Activated CD8-positive, alpha-beta T cell treated with anti-CD3 and anti-CD28 coated beads, Interleukin-2, amount 10 ng/mL, durations not matched to agents 7 days and 5 days (primary cell): ENCODE measurements at regions not wholly inside any gene's neighbourhood (a gene's known extent, or its start where the extent isn't known, plus 50 kb on each side); places are given as distances from the start of the nearest gene placed in this dataset.

Source experiments
- ATAC-seq: fragments of 150-1000 bp; cut with Tn5 transposase; one replicate; pipeline ENCODE4 v1.10.0; 2021; ENCODE audit warnings: moderate library complexity
- CTCF ChIA-PET: fragments of 350-600 bp; sonication (Branson Sonifier 250); formaldehyde crosslinking; loops from one replicate; lab custom pipeline; 2021; ENCODE audit warnings: antibody characterized with exemption; lab: Charles Lee
- POLR2A ChIA-PET: fragments of 350-600 bp; sonication (Branson Sonifier 250); formaldehyde crosslinking; loops from one replicate; lab custom pipeline; 2021; ENCODE audit warnings: antibody characterized with exemption; lab: Charles Lee
- DNase-seq: peaks from one replicate; pipeline ENCODE4 v3.0.0-alpha.2; 2020
- H3K27ac Mint-ChIP-seq: one replicate; pipeline ENCODE4 v1.8.0; 2021; ENCODE audit warnings: mild to moderate bottlenecking, mixed read lengths
- H3K27me3 Mint-ChIP-seq: one replicate; pipeline ENCODE4 v1.8.0; 2021; ENCODE audit warnings: low read depth, mixed read lengths
- H3K36me3 Mint-ChIP-seq: one replicate; pipeline ENCODE4 v1.8.0; 2021; ENCODE audit warnings: low read depth, mixed read lengths
- H3K4me1 Mint-ChIP-seq: one replicate; pipeline ENCODE4 v1.8.0; 2021; ENCODE audit warnings: low read depth, mixed read lengths
- H3K4me3 Mint-ChIP-seq: one replicate; pipeline ENCODE4 v1.8.0; 2021; ENCODE audit warnings: mild to moderate bottlenecking, mixed read lengths
- H3K9me3 Mint-ChIP-seq: one replicate; pipeline ENCODE4 v1.8.0; 2022; ENCODE audit warnings: mixed read lengths; ENCODE audit not compliant: insufficient read depth

DNA sequence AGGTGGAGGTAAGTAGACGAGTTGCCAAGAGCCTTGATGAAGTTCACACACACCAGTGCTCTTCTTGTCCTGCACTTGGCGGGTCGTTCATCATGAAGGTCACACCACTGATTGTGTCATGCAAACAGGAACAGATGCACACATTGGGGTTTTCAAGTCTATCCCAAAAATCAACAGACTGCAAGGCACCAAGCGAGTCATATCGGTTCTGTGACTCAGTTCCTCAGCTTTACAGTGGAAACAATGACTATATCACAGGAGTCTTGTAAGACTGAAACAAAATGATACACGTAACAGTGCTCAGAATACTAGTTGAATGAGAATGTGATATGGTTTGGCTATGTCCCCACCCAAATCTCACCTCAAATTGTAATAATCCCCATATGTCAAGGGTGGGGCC, 526.9 kb upstream of the ID2 start:
- Mint-ChIP-seq H3K4me3 (no peak overlapping the region), H3K4me1 (peaks cover 25% of the 10 kb centered on the region), H3K27ac (no peak overlapping the region), H3K27me3 (no peaks in the 10 kb centered on the region), H3K9me3 (no peaks in the 10 kb centered on the region), H3K36me3 (peaks cover 5% of the 10 kb centered on the region)
- ATAC-seq (no peak), DNase-seq (no peak)
- ChIA-PET CTCF (no interaction called here), POLR2A (no interaction called here)

- DNase-seq (no peak), ATAC-seq (no peak)
- H3K9me3 Mint-ChIP-seq = no peaks in the 10 kb centered on the region
- H3K4me3 Mint-ChIP-seq = no peak overlapping the region
- peaks cover 5% of the 10 kb centered on the region for H3K36me3 Mint-ChIP-seq
- ChIA-PET CTCF (no interaction called here), POLR2A (interaction anchor here (0.6 kb wide), 1 partner anchor 590 kb away, joined by 3 read pairs; no protein-coding TSS in a partner anchor)
- H3K27me3 Mint-ChIP-seq = no peaks in the 10 kb centered on the region
- peaks cover 17% of the 10 kb centered on the region for H3K4me1 Mint-ChIP-seq
- no peak overlapping the region for H3K27ac Mint-ChIP-seq
Measured at GRCh38 chr2:8157621-8158430, 524.0 kb upstream of the ID2 start.

DNA sequence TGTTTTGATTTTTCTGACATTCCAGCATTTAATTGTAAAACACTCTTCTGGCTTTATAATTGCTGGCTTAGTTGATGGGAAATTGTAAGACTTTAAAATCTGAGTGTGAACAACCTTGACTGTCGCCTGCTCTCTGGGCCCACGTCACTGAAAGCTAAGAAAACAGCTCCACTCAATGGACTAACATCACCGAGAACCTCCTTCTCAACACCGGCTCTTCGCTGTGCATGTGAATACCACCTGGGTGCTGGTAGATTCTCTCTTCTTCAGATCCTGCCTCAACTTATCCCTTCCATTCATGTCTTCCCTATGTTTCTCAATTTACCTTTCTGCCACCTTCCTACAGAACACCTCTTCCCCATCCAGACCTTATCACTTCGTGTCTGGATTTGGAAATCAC, 523.1 kb upstream of the ID2 start:
- CTCF ChIA-PET = no interaction called here
- H3K27ac Mint-ChIP-seq = no peak overlapping the region
- H3K9me3 Mint-ChIP-seq = no peaks in the 10 kb centered on the region
- H3K36me3 Mint-ChIP-seq = peaks cover 5% of the 10 kb centered on the region
- H3K4me3 Mint-ChIP-seq = no peak overlapping the region
- no peaks in the 10 kb centered on the region for H3K27me3 Mint-ChIP-seq
- peaks cover 8% of the 10 kb centered on the region for H3K4me1 Mint-ChIP-seq
- ATAC-seq = no peak
- POLR2A ChIA-PET = interaction anchor here (0.7 kb wide), 1 partner anchor 69 kb away, joined by 6 read pairs; no protein-coding TSS in a partner anchor
- DNase-seq = no peak

DNA sequence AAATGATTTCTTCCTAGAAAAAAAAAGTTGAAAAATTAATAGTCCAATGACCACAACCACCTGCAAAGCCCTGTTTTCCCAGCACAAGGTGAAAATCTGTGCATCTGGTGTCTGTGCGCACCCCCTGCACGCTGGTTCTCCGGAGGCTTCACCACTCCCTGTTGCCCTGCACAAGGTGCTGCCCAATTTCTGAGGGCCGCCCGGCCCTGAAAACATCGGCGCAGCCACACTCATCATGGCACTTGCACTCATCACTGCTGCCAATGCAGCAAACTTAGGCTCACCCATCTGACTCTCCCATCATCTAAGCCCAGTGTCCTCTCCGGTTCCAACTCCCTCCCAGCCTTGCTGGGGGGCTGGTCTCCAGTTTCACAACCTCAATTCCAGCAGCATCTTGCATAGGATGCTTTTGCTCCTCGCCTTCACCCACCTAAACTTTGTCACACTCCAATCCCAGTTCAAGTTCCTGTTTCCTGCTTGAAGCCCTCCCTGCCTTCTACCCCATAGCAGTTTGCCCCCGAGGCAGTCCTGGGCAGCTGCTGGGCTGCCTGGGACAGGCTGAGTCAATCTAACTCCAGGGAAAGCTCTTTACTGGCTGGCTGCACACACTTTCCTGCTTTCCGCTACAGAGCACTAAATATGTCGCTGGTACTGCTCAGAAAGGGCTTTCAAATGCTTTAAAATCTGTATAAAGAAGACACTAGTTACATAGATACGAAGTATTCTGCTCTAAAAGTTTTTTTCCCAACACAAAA, 522.5 kb upstream of the ID2 start:
- DNase-seq (no peak), ATAC-seq (no peak)
- peaks cover 3% of the 10 kb centered on the region for H3K4me1 Mint-ChIP-seq
- POLR2A ChIA-PET = interaction anchor here (0.7 kb wide), 1 partner anchor 68 kb away, joined by 6 read pairs; no protein-coding TSS in a partner anchor
- H3K4me3 Mint-ChIP-seq = no peak overlapping the region
- H3K9me3 Mint-ChIP-seq = no peaks in the 10 kb centered on the region
- CTCF ChIA-PET = no interaction called here
- no peak overlapping the region for H3K27ac Mint-ChIP-seq
- H3K27me3 Mint-ChIP-seq = no peaks in the 10 kb centered on the region
- peaks cover 5% of the 10 kb centered on the region for H3K36me3 Mint-ChIP-seq

DNA sequence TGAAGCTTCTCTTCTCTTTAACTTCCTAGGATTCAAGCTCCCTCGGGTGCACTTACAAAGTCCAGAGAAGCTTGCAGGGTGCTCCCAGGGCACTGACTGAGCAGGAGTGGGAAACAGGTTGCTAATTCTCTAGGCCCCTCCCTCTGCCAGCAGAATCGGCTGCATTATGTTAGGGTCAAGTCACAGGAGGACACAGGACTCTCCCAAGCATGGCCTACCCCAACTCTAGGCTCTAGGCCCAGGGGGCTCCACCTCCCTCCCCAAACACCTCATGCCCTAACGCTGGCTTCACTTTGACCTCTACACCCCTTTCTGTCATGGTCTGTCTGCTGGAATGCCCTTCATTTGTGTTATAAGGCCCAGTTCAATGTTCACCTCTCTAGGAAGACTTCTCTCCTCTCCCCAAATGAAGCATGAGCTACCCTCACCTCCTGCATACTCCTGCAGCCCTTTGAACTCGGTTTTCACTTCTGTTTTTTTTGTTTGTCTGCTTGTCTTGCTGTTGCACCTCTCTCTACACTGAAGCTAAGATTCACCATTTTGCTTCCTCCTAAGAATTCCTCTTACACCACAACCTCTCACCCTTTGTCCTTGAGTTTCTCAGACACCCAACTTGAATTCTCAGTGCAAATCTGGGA, 521.8 kb upstream of the ID2 start:
- ChIA-PET CTCF (no interaction called here), POLR2A (no interaction called here)
- Mint-ChIP-seq H3K4me3 (no peak overlapping the region), H3K27me3 (no peaks in the 10 kb centered on the region), H3K27ac (no peak overlapping the region), H3K36me3 (peaks cover 2% of the 10 kb centered on the region), H3K4me1 (no peaks in the 10 kb centered on the region), H3K9me3 (no peaks in the 10 kb centered on the region)
- DNase-seq (no peak), ATAC-seq (no peak)

DNA sequence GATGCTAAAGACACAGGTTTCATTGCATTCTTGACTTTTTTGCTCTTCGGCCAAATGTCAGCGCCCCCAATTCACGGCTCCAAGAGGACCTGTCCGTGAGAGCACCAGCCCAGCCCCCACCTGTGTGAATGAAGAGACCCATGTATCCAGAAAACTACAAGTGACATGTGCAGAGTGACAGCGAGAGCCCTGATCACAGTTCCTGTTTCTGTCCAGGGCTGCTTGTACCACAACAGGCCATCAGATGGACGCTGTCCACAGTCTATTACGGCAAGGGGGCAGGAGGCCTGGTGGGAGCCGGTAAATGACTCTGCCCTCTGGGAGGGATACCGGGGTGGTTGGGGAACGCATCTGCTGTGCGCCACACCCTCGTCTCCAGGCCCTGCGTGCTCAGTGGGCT, 520.9 kb upstream of the ID2 start:
- no peaks in the 10 kb centered on the region for H3K9me3 Mint-ChIP-seq
- DNase-seq (no peak), ATAC-seq (no peak)
- peaks cover 2% of the 10 kb centered on the region for H3K27me3 Mint-ChIP-seq
- POLR2A ChIA-PET = no interaction called here
- H3K27ac Mint-ChIP-seq = no peak overlapping the region
- no peaks in the 10 kb centered on the region for H3K4me1 Mint-ChIP-seq
- peaks cover 2% of the 10 kb centered on the region for H3K36me3 Mint-ChIP-seq
- CTCF ChIA-PET = no interaction called here
- no peak overlapping the region for H3K4me3 Mint-ChIP-seq

DNA sequence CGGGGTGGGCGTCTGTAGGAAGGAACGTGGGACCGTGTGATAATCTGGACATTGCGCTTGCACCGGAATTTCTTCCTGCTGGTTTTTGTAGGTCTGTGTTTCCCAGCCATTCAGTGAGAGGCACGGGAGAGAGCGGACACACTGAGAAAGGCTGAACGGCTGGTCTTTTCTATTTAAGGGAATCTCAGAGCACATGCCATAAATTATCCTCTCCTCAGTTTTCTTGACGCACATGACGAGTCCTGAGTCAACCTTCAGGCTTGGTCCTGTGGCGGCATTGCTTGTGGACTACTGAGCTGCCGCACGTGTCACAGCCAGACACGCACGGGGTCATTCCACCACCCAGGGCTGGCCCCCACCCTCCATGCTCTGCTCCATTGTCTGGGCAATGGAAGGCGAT, 519.3 kb upstream of the ID2 start:
- H3K36me3 Mint-ChIP-seq = no peaks in the 10 kb centered on the region
- ATAC-seq (no peak), DNase-seq (no peak)
- H3K27ac Mint-ChIP-seq = no peak overlapping the region
- no peaks in the 10 kb centered on the region for H3K4me1 Mint-ChIP-seq
- peaks cover 3% of the 10 kb centered on the region for H3K27me3 Mint-ChIP-seq
- H3K9me3 Mint-ChIP-seq = no peaks in the 10 kb centered on the region
- H3K4me3 Mint-ChIP-seq = no peak overlapping the region
- ChIA-PET CTCF (no interaction called here), POLR2A (no interaction called here)

- H3K4me3 Mint-ChIP-seq = no peak overlapping the region
- peaks cover 3% of the 10 kb centered on the region for H3K27me3 Mint-ChIP-seq
- CTCF ChIA-PET = no interaction called here
- no peaks in the 10 kb centered on the region for H3K36me3 Mint-ChIP-seq
- H3K27ac Mint-ChIP-seq = no peak overlapping the region
- no peak for ATAC-seq
- POLR2A ChIA-PET = no interaction called here
- peaks cover 9% of the 10 kb centered on the region for H3K4me1 Mint-ChIP-seq
- no peak for DNase-seq
- no peaks in the 10 kb centered on the region for H3K9me3 Mint-ChIP-seq
Measured at GRCh38 chr2:8165550-8165949, 516.3 kb upstream of the ID2 start.

GRCh38 chr2:8168022-8168717, 513.7 kb upstream of the ID2 start:
- no peaks in the 10 kb centered on the region for H3K36me3 Mint-ChIP-seq
- ATAC-seq = no peak
- peaks cover 9% of the 10 kb centered on the region for H3K4me1 Mint-ChIP-seq
- ChIA-PET POLR2A (no interaction called here), CTCF (no interaction called here)
- H3K4me3 Mint-ChIP-seq = no peak overlapping the region
- H3K27me3 Mint-ChIP-seq = peaks cover 8% of the 10 kb centered on the region
- peaks cover 6% of the 10 kb centered on the region for H3K9me3 Mint-ChIP-seq
- no peak for DNase-seq
- H3K27ac Mint-ChIP-seq = no peak overlapping the region

DNA sequence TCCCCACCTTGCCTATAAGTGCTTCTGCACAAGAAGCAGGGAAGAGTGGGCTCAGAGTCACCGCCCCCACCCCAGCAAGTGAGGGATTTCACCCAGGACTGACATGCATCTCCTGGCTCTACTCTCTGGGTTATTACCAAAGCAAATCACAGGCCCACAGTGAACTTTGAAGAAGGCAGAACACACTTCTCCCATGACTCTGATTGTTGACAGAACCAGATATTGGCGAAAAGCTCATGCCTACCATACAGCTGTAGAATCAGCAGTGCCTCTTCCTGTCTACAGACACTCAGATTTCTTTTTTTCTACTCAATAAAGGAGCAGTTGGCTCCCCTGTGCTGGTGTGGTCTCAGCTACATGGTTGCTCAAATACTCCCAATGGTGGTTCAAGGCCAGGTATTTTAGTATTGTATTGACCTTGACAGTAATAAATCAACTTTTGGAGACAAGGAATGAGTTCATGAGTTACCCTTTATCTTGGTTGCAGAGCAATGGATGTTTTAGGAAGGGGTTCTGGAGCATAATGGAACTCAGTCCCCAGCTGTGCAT, 512.9 kb upstream of the ID2 start:
- no peak for ATAC-seq
- POLR2A ChIA-PET = no interaction called here

DNA sequence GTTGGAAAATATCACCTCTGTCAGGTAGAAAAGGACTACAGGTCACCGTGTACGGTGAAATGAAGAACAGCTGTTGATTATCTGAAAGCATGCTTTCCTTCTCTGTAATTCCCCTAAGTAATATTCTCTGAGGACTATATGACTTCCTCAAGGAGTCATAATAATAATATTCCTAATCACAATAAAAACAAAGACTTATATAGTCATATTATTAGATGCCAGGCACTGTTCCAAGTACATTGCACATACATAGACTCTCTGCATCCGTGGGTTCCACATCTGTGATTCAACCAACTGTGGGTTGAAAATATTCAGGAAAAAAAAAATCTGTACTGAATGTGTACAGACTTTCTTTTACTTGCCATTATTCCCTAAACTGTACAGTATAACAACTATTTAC, 512.4 kb upstream of the ID2 start:
- Mint-ChIP-seq H3K4me3 (no peak overlapping the region), H3K36me3 (no peaks in the 10 kb centered on the region), H3K4me1 (peaks cover 9% of the 10 kb centered on the region), H3K27ac (no peak overlapping the region), H3K9me3 (peaks cover 9% of the 10 kb centered on the region), H3K27me3 (peaks cover 12% of the 10 kb centered on the region)
- ATAC-seq (no peak), DNase-seq (no peak)
- POLR2A ChIA-PET = no interaction called here
- CTCF ChIA-PET = no interaction called here

More for the DNA sequence above, 512.9 kb upstream of the ID2 start:
- H3K4me1 Mint-ChIP-seq = peaks cover 9% of the 10 kb centered on the region
- peaks cover 8% of the 10 kb centered on the region for H3K9me3 Mint-ChIP-seq
- DNase-seq = no peak
- CTCF ChIA-PET = no interaction called here
- no peak overlapping the region for H3K4me3 Mint-ChIP-seq
- H3K27ac Mint-ChIP-seq = no peak overlapping the region
- no peaks in the 10 kb centered on the region for H3K36me3 Mint-ChIP-seq
- peaks cover 8% of the 10 kb centered on the region for H3K27me3 Mint-ChIP-seq
